D721Med (cell line): ENCODE measurements at regions not wholly inside any gene's neighbourhood (a gene's known extent, or its start where the extent isn't known, plus 50 kb on each side); places are given as distances from the start of the nearest gene placed in this dataset.
"Not testable (repeated sequence)": the region's sequence is repeated elsewhere in the genome, so short reads cannot be mapped to it uniquely, and the experiment has no call there.

Experiments used
- DNase-seq: peaks from one replicate; pipeline ENCODE4 v3.0.0; 2011; ENCODE audit warnings: low spot score; ENCODE audit not compliant: insufficient read length
- FAIRE-seq: peaks from 2 replicates; lab custom pipeline; 2011; peaks lifted over from hg19 to GRCh38; lab: Jason Lieb, UNC
- CTCF ChIP-seq: IDR thresholded peaks from 2 replicates; pipeline ENCODE4 v1.5.1; 2012; ENCODE audit warnings: mild to moderate bottlenecking, control low read depth; ENCODE audit not compliant: insufficient read depth; ENCODE audit errors: missing control alignments

DNA sequence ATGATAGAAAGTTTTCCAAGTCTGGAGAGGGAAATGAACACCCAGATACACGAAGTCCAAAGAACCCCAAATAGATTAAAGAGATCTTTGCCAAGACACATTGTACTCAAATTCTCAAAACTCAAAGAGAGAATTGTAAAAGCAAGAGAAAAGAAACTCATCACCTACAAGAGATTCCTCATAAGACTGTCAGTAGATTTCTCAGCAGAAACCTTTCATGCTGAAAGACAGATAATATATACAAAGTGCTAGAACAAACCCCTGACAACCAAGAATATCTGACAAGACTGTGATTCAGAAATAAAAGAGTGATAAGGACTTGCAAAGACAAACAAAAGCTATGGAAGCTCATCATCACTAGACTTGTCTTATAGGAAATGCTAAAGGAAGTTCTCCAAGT, 326.7 kb upstream of the ZNF608 start:
- FAIRE-seq (no peak), DNase-seq (no peak)
- TF ChIP-seq CTCF = no peak

DNA sequence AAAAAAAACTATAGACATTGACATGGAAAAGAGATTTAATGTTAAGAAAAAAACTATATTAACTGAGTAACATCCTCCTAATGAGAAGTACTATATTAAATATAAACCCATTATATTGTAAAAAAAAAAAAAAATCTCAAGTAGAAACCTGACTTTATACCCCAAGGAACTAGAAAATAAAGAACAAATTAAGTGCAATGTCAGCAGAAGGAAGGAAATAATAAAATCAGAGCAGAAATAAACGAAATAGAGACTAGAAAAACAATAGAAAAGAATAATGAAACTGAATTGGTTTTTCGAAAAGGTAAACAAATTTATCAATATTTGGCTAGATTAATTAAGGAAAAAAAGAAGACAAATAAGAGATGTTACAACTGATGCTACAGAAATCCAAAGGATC, 329.1 kb upstream of the ZNF608 start:
- no peak for DNase-seq
- FAIRE-seq = no peak
- TF ChIP-seq CTCF = no peak

GRCh38 chr5:125079028-125079427, 332.6 kb upstream of the ZNF608 start:
- not testable (repeated sequence) for DNase-seq, FAIRE-seq

DNA sequence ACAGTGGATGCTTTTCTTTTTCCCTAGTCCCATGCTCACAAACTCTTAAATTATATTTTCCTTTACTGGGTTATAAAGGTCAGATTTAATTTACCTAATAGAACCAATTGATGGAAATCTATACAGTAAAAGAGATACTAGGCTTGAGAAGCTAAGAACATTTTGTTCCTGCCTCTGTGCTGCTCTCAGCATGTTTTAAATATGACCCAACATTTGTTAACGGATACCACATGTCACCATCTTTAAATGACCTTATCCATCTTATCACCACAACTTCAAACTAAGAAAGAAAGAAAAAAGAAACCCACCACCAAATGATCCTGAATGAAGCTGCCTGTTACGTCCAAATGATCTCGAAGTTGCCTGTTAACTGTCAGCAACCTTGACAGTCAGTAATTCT, 334.7 kb upstream of the ZNF608 start:
- DNase-seq (no peak), FAIRE-seq (no peak)
- TF ChIP-seq CTCF = no peak

GRCh38 chr5:125083981-125084380, 337.5 kb upstream of the ZNF608 start:
- TF ChIP-seq CTCF = no peak
- DNase-seq = no peak
- FAIRE-seq = no peak

- no peak for TF ChIP-seq CTCF
- DNase-seq (no peak), FAIRE-seq (no peak)
Observed at GRCh38 chr5:125085797-125086505, 339.5 kb upstream of the ZNF608 start.

- no peak for TF ChIP-seq CTCF
- FAIRE-seq (no peak), DNase-seq (no peak)
Observed at GRCh38 chr5:125088522-125089105, 342.2 kb upstream of the ZNF608 start.

DNA sequence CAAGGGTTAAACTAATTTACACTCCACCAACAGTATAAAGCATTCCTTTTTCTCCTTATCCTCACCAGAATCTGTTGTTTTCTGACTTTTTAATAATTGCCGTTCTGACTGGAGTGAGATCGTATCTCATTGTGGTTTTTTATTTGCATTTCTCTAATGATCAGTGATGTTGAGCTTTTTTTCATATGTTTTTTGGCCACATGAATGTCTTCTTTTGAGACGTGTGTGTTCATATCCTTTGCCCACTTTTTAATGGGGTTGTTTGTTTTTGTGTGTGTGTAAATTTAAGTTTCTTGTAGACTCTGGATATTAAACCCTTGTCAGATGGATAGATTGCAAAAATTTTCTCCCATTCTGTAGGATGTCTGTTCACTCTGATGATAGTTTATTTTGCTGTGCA, 345.7 kb upstream of the ZNF608 start:
- DNase-seq, FAIRE-seq: not testable (repeated sequence)
